SK-N-SH (cell line): ENCODE measurements at regions not wholly inside any gene's neighbourhood (a gene's known extent, or its start where the extent isn't known, plus 50 kb on each side); places are given as distances from the start of the nearest gene placed in this dataset.

Experiments
- CHD2 ChIP-seq: fragments of 150-350 bp; IDR thresholded peaks from 2 replicates; pipeline ENCODE4 v1.6.1; 2018; ENCODE audit warnings: low read length; ENCODE audit not compliant: partially characterized antibody
- CTCF ChIP-seq: fragments of 200-600 bp; sonication (generic); IDR thresholded peaks from 2 replicates; pipeline ENCODE4 v1.6.1; 2017; ENCODE audit warnings: antibody characterized with exemption, mild to moderate bottlenecking, moderate library complexity
- POLR2AphosphoS5 ChIP-seq: IDR thresholded peaks from 2 replicates; pipeline ENCODE4 v1.6.1; 2012; ENCODE audit warnings: low read depth, low read length
- TF ChIP-seq, protein P1 (sequence below): IDR thresholded peaks from 2 replicates; pipeline ENCODE4 v1.4.0; 2012; ENCODE audit warnings: low read depth

DNA sequence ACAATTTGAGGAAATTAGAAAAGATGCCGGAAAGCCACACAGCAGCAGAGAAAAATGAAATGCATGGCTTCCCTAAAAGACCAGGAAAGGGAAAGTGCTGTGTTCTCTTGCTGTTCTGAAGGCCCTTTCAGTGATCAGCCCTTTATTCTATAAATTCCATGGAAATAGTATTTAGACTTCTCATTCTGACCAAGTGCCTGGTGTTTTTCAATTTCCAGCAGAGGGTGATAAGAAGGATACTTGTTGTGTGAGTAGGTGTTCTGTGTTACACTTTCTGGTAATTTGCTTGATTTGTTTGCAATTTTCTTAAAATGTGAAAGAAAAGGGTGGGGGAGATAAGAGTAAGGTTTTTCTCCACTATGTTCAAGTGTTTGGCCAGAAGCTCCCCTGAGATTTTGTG is 504.5 kb downstream of the IRS1 start:
- TF ChIP-seq CTCF = no peak
- no peak for TF ChIP-seq CHD2
- TF ChIP-seq, protein P1, sequence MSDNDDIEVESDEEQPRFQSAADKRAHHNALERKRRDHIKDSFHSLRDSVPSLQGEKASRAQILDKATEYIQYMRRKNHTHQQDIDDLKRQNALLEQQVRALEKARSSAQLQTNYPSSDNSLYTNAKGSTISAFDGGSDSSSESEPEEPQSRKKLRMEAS = no peak
- no peak for TF ChIP-seq POLR2AphosphoS5
